BJ (cell line): ENCODE measurements at regions not wholly inside any gene's neighbourhood (a gene's known extent, or its start where the extent isn't known, plus 50 kb on each side); places are given as distances from the start of the nearest gene placed in this dataset.

ENCODE experiments used
- CTCF ChIA-PET: fragments of 350-600 bp; formaldehyde crosslinking; extraction: SDS; loops from one replicate; lab custom pipeline; 2021; ENCODE audit warnings: antibody characterized with exemption, inconsistent platforms; lab: Yijun Ruan, JAX
- POLR2A ChIA-PET: fragments of 300-600 bp; sonication (Branson Sonifier 250); formaldehyde crosslinking; extraction: SDS; loops from one replicate; lab custom pipeline; 2021; ENCODE audit warnings: antibody characterized with exemption; lab: Charles Lee
- DNase-seq: peaks from one replicate; pipeline ENCODE4 v3.0.0-alpha.2; 2011; ENCODE audit warnings: low read depth
- H3K27me3 ChIP-seq: 2 replicates; pipeline ENCODE4 v1.6.0; 2011; ENCODE audit warnings: low read length; ENCODE audit not compliant: control insufficient read depth, insufficient read depth
- H3K36me3 ChIP-seq: 2 replicates; pipeline ENCODE4 v1.5.1; 2011; ENCODE audit warnings: low read length; ENCODE audit not compliant: control insufficient read depth, insufficient read depth
- H3K4me3 ChIP-seq: 2 replicates; pipeline ENCODE4 v1.5.1; 2011; ENCODE audit warnings: low read depth, mild to moderate bottlenecking, control low read depth, low read length
- CTCF ChIP-seq: IDR thresholded peaks from 2 replicates; pipeline ENCODE4 v1.5.1; 2011; ENCODE audit warnings: low read depth, mild to moderate bottlenecking, control low read depth, inconsistent platforms, low read length, moderate library complexity; ENCODE audit not compliant: insufficient read depth

- no peaks in the 10 kb centered on the region for H3K27me3 ChIP-seq
- CTCF ChIA-PET: interaction anchor here (0.7 kb wide), 1 partner anchor 46 kb away, joined by 3 read pairs; no protein-coding TSS in a partner anchor
- H3K4me3 ChIP-seq: no peak overlapping the region
- POLR2A ChIA-PET: no interaction called here
- DNase-seq: no peak
- TF ChIP-seq CTCF: no peak
- no peaks in the 10 kb centered on the region for H3K36me3 ChIP-seq
Observed at GRCh38 chr9:19694601-19695000, 94.2 kb downstream of the SLC24A2 start.

GRCh38 chr9:19690128-19690527, 98.7 kb downstream of the SLC24A2 start:
- Histone ChIP-seq H3K4me3 (no peak overlapping the region), H3K36me3 (no peaks in the 10 kb centered on the region), H3K27me3 (no peaks in the 10 kb centered on the region)
- ChIA-PET POLR2A (no interaction called here), CTCF (no interaction called here)
- no peak for TF ChIP-seq CTCF
- no peak for DNase-seq

- no peaks in the 10 kb centered on the region for H3K36me3 ChIP-seq
- ChIA-PET POLR2A (no interaction called here), CTCF (no interaction called here)
- TF ChIP-seq CTCF: no peak
- no peaks in the 10 kb centered on the region for H3K27me3 ChIP-seq
- no peak for DNase-seq
- H3K4me3 ChIP-seq: no peak overlapping the region
Observed at GRCh38 chr9:19689328-19690101, 99.3 kb downstream of the SLC24A2 start.

DNA sequence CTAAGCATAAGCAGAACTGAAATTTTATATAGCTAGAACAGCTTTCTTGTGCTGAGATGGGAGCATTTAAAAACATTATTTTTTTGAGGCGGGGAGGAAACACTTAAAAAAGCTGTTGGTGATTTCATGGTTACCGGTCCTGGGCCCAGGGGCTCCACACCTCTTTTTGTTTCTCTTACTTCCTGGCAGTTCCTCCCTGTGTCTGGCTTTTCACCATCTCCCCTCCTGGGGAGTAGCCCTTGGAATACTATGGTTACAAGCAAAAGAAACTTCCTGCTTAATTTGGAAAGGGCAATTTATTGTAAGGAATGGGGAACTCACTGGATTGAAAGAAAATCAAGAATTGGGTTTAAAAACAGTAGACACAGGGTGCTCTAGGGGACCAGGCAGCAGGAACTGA, 105.1 kb downstream of the SLC24A2 start:
- H3K27me3 ChIP-seq: no peaks in the 10 kb centered on the region
- no peak overlapping the region for H3K4me3 ChIP-seq
- POLR2A ChIA-PET: no interaction called here
- TF ChIP-seq CTCF: no peak
- no peaks in the 10 kb centered on the region for H3K36me3 ChIP-seq
- CTCF ChIA-PET: no interaction called here
- DNase-seq: no peak

DNA sequence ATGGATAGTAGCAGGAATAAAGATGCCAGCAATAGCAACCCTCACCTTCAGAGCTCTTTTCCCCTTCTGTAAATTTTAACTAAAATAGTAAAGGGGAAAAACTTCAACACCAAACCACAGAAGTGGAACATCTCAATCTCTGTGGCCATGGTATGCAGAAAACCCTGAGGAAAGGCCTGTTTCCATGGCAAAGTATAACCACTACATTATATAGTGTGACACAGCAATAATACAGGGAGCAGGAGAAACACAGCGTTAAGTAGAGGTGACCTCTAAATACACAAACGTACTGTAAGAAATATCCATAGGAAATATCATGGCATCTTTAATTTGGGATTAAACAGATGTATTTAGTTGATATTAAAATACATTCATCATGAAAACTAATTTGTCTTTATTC, 106.4 kb downstream of the SLC24A2 start:
- Histone ChIP-seq H3K36me3 (no peaks in the 10 kb centered on the region), H3K27me3 (no peaks in the 10 kb centered on the region), H3K4me3 (no peak overlapping the region)
- POLR2A ChIA-PET: no interaction called here
- CTCF ChIA-PET: no interaction called here
- no peak for TF ChIP-seq CTCF
- DNase-seq: no peak
